ENCODE measurements at regions not wholly inside any gene's neighbourhood (a gene's known extent, or its start where the extent isn't known, plus 50 kb on each side); places are given as distances from the start of the nearest gene placed in this dataset.

GRCh38 chr13:51027644-51028043, 83.4 kb downstream of the C13orf42 start:
- H3K9ac ChIP-seq (ENCODE audit: extremely low read depth, low read length, poor library complexity, severe bottlenecking): no peak overlapping the region
- H3K27ac ChIP-seq (ENCODE audit: low read depth, low read length): no peak overlapping the region
- WGBS, 2 experiments (ENCODE audit: insufficient coverage in 1 of 2, insufficient read length in 1 of 2): 90% methylated on average over 7 of the region's 7 CpGs; no CpG with 5 or more reads in 1 of the 2 experiments
- no peaks in the 10 kb centered on the region for H3K4me1 Mint-ChIP-seq
- DNase-seq: peak; percentile 47
- no peaks in the 10 kb centered on the region for H3K36me3 Mint-ChIP-seq (ENCODE audit: low read depth)
- no peaks in the 10 kb centered on the region for H3K4me1 ChIP-seq (ENCODE audit: control insufficient read depth, insufficient read depth, low read length)
- H3K4me3 Mint-ChIP-seq: no peak overlapping the region
- H3K27me3 ChIP-seq (ENCODE audit: control insufficient read depth, insufficient read depth, low read length, poor library complexity, severe bottlenecking): no peaks in the 10 kb centered on the region
- H3K36me3 ChIP-seq (ENCODE audit: control insufficient read depth, insufficient read depth, low read length): no peaks in the 10 kb centered on the region
- H3K27me3 Mint-ChIP-seq (ENCODE audit: insufficient read depth): no peaks in the 10 kb centered on the region
- peaks cover 5% of the 10 kb centered on the region for H3K9me3 ChIP-seq (ENCODE audit: control insufficient read depth, low read length)
- TF ChIP-seq CTCF (conservative IDR thresholded peaks at IDR 0.05): no peak
- H3K9me3 Mint-ChIP-seq: no peaks in the 10 kb centered on the region
- H3K27ac Mint-ChIP-seq: no peak overlapping the region
- no peak overlapping the region for H3K4me3 ChIP-seq (ENCODE audit: low read length)

GRCh38 chr13:51026016-51026415, 85.1 kb downstream of the C13orf42 start:
- no peak overlapping the region for H3K27ac Mint-ChIP-seq
- no peak overlapping the region for H3K27ac ChIP-seq (ENCODE audit: low read depth, low read length)
- TF ChIP-seq CTCF (conservative IDR thresholded peaks at IDR 0.05): no peak
- no peaks in the 10 kb centered on the region for H3K27me3 Mint-ChIP-seq (ENCODE audit: insufficient read depth)
- H3K36me3 ChIP-seq (ENCODE audit: control insufficient read depth, insufficient read depth, low read length): no peaks in the 10 kb centered on the region
- no peaks in the 10 kb centered on the region for H3K4me1 ChIP-seq (ENCODE audit: control insufficient read depth, insufficient read depth, low read length)
- H3K27me3 ChIP-seq (ENCODE audit: control insufficient read depth, insufficient read depth, low read length, poor library complexity, severe bottlenecking): no peaks in the 10 kb centered on the region
- H3K9ac ChIP-seq (ENCODE audit: extremely low read depth, low read length, poor library complexity, severe bottlenecking): no peak overlapping the region
- H3K4me1 Mint-ChIP-seq: no peaks in the 10 kb centered on the region
- H3K9me3 ChIP-seq (ENCODE audit: control insufficient read depth, low read length): peaks cover 5% of the 10 kb centered on the region
- no peak for DNase-seq
- no peak overlapping the region for H3K4me3 ChIP-seq (ENCODE audit: low read length)
- no peaks in the 10 kb centered on the region for H3K9me3 Mint-ChIP-seq
- H3K36me3 Mint-ChIP-seq (ENCODE audit: low read depth): no peaks in the 10 kb centered on the region
- no peak overlapping the region for H3K4me3 Mint-ChIP-seq
- WGBS, 2 experiments (ENCODE audit: insufficient coverage in 1 of 2, insufficient read length in 1 of 2): 91 to 96% methylated on average over 5 to 8 of the region's 8 CpGs

- H3K27me3 Mint-ChIP-seq (ENCODE audit: insufficient read depth): no peaks in the 10 kb centered on the region
- no peak overlapping the region for H3K4me3 ChIP-seq (ENCODE audit: low read length)
- H3K9me3 ChIP-seq (ENCODE audit: control insufficient read depth, low read length): peaks cover 5% of the 10 kb centered on the region
- H3K36me3 Mint-ChIP-seq (ENCODE audit: low read depth): no peaks in the 10 kb centered on the region
- no peaks in the 10 kb centered on the region for H3K36me3 ChIP-seq (ENCODE audit: control insufficient read depth, insufficient read depth, low read length)
- H3K9ac ChIP-seq (ENCODE audit: extremely low read depth, low read length, poor library complexity, severe bottlenecking): no peak overlapping the region
- no peak for DNase-seq
- WGBS, 2 experiments (ENCODE audit: insufficient coverage in 1 of 2, insufficient read length in 1 of 2): 81 to 88% methylated on average over 9 to 11 of the region's 11 CpGs
- no peaks in the 10 kb centered on the region for H3K4me1 ChIP-seq (ENCODE audit: control insufficient read depth, insufficient read depth, low read length)
- H3K27ac Mint-ChIP-seq: no peak overlapping the region
- no peaks in the 10 kb centered on the region for H3K27me3 ChIP-seq (ENCODE audit: control insufficient read depth, insufficient read depth, low read length, poor library complexity, severe bottlenecking)
- no peak for TF ChIP-seq CTCF (conservative IDR thresholded peaks at IDR 0.05)
- H3K9me3 Mint-ChIP-seq: no peaks in the 10 kb centered on the region
- peak overlapping the region; percentile 49 for H3K27ac ChIP-seq (ENCODE audit: low read depth, low read length)
- H3K4me1 Mint-ChIP-seq: no peaks in the 10 kb centered on the region
- H3K4me3 Mint-ChIP-seq: no peak overlapping the region
Measured at GRCh38 chr13:51025245-51025905, 85.7 kb downstream of the C13orf42 start.

Measured in endodermal cell (in vitro differentiated cells).